Body of pancreas (tissue), 4 donors: ENCODE measurements at regions not wholly inside any gene's neighbourhood (a gene's known extent, or its start where the extent isn't known, plus 50 kb on each side); places are given as distances from the start of the nearest gene placed in this dataset.
"Not testable (repeated sequence)": the region's sequence is repeated elsewhere in the genome, so short reads cannot be mapped to it uniquely, and the experiment has no call there.

Experiments
- ATAC-seq: fragments of 150-250 bp; one replicate; pipeline ENCODE4 v1.9.1; 2016
- DNase-seq, 4 donors: peaks; one replicate each; pipeline ENCODE4 v3.0.0-alpha.2; 2019
- H3K27ac ChIP-seq, 4 donors: fragments of 200-600 bp; sonication (generic); 1 replicate in 3 of 4; 2 replicates in 1 of 4; pipeline versions ENCODE4 v1.5.1 to v1.6.1; 2016 to 2019; ENCODE audit warnings: mild to moderate bottlenecking in 1 of 4, mixed read lengths in 1 of 4, moderate library complexity in 1 of 4
- H3K27me3 ChIP-seq, 2 donors: fragments of 200-600 bp; sonication (generic); one replicate each; pipeline ENCODE4 v1.6.0; 2016; ENCODE audit warnings: mild to moderate bottlenecking in 1 of 2
- H3K36me3 ChIP-seq, 2 donors: fragments of 200-600 bp; sonication (generic); replicated peaks in 1 of 2; 2 replicates each; pipeline ENCODE4 v1.5.1; 2016; ENCODE audit warnings: low read depth in 2 of 2; ENCODE audit not compliant: insufficient read depth in 1 of 2
- H3K4me1 ChIP-seq: fragments of 200-600 bp; sonication (generic); one replicate; pipeline ENCODE4 v1.6.0; 2016
- H3K4me3 ChIP-seq, 2 donors: fragments of 200-600 bp; sonication (generic); 1 replicate in 1 of 2; 2 replicates in 1 of 2; pipeline ENCODE4 v1.5.1; 2016 to 2019
- H3K9me3 ChIP-seq, 3 donors: fragments of 200-600 bp; sonication (generic); 1 replicate in 2 of 3; 2 replicates in 1 of 3; pipeline ENCODE4 v1.5.1; 2016
- CTCF ChIP-seq, 7 experiments: fragments of 450-650 bp in 4 of 7; fragments of 200-600 bp in 3 of 7; sonication (generic) in 3 of 7; IDR thresholded peaks; one replicate each; pipeline ENCODE4 v1.5.1; 2016 to 2019; ENCODE audit warnings: antibody characterized with exemption in 7 of 7
- POLR2A ChIP-seq, 3 donors: fragments of 450-650 bp; IDR thresholded peaks; one replicate each; pipeline ENCODE4 v1.6.1; 2016; ENCODE audit warnings: antibody characterized with exemption in 3 of 3, mild to moderate bottlenecking in 2 of 3
- WGBS, 2 donors: methylation state at CpG; one replicate each; pipeline ENCODE4 v1.1.5; 2017; 5-methylcytosine and 5-hydroxymethylcytosine counted together
- intact Hi-C: fragments of 100-400 bp; cut with DNase I; formaldehyde crosslinking; loops from one replicate; pipeline ENCODE4 v1.15.1; 2023

- no peaks in the 10 kb centered on the region for H3K4me1 ChIP-seq
- H3K36me3 ChIP-seq: no peaks in the 10 kb centered on the region
- H3K27me3 ChIP-seq: no peaks in the 10 kb centered on the region
- H3K9me3 ChIP-seq: no peaks in the 10 kb centered on the region
- intact Hi-C loops: no loop called here
- TF ChIP-seq POLR2A (IDR thresholded peaks at IDR 0.05): no peak
- TF ChIP-seq CTCF (IDR thresholded peaks at IDR 0.05): no peak
- DNase-seq: no peak
- no peak overlapping the region for H3K4me3 ChIP-seq
- ATAC-seq: no peak
- no peak overlapping the region for H3K27ac ChIP-seq
Measured at GRCh38 chr18:42510540-42510939, 555.5 kb downstream of the PIK3C3 start.

DNA sequence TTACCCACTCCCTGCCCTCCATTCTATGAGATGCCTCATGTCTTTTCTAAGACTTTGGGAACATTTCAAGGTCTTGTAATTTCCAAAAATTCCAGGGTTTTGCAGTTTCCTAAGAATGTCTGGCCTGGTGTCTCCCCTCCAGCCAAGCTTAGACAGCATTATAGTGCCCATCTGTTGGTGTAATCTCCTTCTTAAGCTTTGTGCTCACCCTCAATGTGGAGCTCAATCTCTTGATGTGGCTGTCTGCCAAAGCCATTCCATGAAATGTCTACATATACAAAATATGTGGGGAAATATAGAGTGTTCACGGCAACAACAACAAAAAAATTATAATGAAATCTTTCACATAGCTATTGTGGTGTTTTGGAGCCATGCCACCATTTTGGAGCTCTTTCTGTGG lies 558.4 kb downstream of the PIK3C3 start:
- intact Hi-C loops: no loop called here
- Histone ChIP-seq H3K27ac (no peak overlapping the region), H3K4me1 (no peaks in the 10 kb centered on the region), H3K36me3 (no peaks in the 10 kb centered on the region), H3K9me3 (no peaks in the 10 kb centered on the region), H3K27me3 (no peaks in the 10 kb centered on the region), H3K4me3 (no peak overlapping the region)
- ATAC-seq (no peak), DNase-seq (no peak)
- TF ChIP-seq POLR2A (IDR thresholded peaks at IDR 0.05) (no peak), CTCF (IDR thresholded peaks at IDR 0.05) (no peak)
- WGBS, 2 donors: 74 to 84% methylated on average over 1 of the region's 1 CpG

DNA sequence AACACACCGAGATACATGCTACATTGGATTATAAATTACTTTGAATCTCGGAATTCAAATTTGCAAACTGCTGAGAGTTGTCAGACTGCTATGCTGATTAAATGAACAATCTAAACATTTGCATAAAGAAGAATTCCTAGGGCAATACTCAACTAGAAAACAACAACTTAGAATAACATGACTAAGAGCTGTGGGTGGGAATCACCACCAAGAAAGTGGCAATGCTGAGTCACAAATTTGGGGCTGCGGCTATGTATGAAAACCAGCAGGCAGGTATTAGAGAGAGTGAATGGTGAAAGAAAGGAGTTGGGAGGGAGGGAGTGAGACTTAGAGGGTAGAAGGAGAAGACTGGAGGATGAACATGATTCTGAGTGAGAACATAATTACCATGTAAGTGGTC lies 559.5 kb downstream of the PIK3C3 start:
- ATAC-seq (no peak), DNase-seq (no peak)
- Histone ChIP-seq H3K4me3 (no peak overlapping the region), H3K9me3 (no peaks in the 10 kb centered on the region), H3K4me1 (no peaks in the 10 kb centered on the region), H3K36me3 (no peaks in the 10 kb centered on the region), H3K27me3 (no peaks in the 10 kb centered on the region), H3K27ac (no peak overlapping the region)
- 43 to 66% methylated on average over 3 of the region's 3 CpGs for WGBS, 2 donors
- intact Hi-C loops: no loop called here
- TF ChIP-seq POLR2A (IDR thresholded peaks at IDR 0.05): no peak
- TF ChIP-seq CTCF (IDR thresholded peaks at IDR 0.05): no peak

- no peak overlapping the region for H3K27ac ChIP-seq
- TF ChIP-seq CTCF (IDR thresholded peaks at IDR 0.05): no peak
- no peak for TF ChIP-seq POLR2A (IDR thresholded peaks at IDR 0.05)
- no peaks in the 10 kb centered on the region for H3K36me3 ChIP-seq
- ATAC-seq (no peak), DNase-seq (no peak)
- H3K4me3 ChIP-seq: no peak overlapping the region
- intact Hi-C loops: no loop called here
- no peaks in the 10 kb centered on the region for H3K9me3 ChIP-seq
- H3K4me1 ChIP-seq: no peaks in the 10 kb centered on the region
- no peaks in the 10 kb centered on the region for H3K27me3 ChIP-seq
Measured at GRCh38 chr18:42517896-42518295, 562.9 kb downstream of the PIK3C3 start.

- intact Hi-C loops, ATAC-seq, H3K36me3 ChIP-seq, H3K27ac ChIP-seq, H3K27me3 ChIP-seq, H3K4me1 ChIP-seq, H3K4me3 ChIP-seq, DNase-seq, H3K9me3 ChIP-seq: not testable (repeated sequence)
- 54 to 76% methylated on average over 2 of the region's 2 CpGs for WGBS, 2 donors
Measured at GRCh38 chr18:42518331-42518730, 563.3 kb downstream of the PIK3C3 start.
